GM18520 (cell line): ENCODE measurements at regions not wholly inside any gene's neighbourhood (a gene's known extent, or its start where the extent isn't known, plus 50 kb on each side); places are given as distances from the start of the nearest gene placed in this dataset.

Experiments used
- ATAC-seq: cut with Tn5 transposase; IDR thresholded peaks from one replicate; pipeline ENCODE4 v1.9.1; 2021; ENCODE audit not compliant: unreplicated experiment

DNA sequence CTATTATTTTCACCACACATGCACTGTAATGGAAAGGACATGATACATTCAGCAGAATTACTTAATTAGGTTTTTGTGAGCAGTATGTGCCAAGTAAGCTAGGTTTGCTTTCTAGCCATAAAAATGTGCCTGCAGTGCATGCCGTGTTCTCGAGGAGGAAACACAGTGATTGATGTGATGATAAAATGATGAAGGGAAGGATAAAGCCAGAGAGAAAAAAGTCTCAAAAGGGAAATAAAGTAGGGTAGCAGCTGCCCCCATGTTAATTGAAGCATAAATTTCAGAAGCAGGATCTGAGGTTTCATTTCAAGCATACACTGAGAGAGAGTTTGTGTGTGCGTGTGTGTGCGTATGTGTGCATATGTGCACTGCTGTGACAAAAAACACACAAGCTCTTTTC is 714.2 kb upstream of the C9orf72 start:
- no peak for ATAC-seq

DNA sequence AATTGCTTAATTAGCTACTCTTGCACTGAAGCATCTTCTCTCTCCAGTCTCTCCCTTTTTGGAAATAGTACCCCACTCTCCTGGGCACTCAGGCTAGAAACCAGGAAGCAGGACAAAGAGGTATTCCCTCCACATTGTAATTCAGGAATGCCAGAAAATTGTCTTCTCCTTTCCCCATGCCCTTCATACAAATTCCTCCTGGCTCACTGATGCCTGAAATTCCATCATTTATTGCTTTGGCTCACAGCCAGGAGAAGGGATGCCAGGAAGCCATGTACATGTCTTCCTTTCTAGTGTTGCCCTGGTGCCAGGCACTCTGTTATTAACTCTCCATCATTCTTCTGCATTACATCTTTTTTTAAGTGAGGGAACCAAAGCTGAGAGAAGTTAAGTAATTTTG is 716.5 kb upstream of the C9orf72 start:
- no peak for ATAC-seq

DNA sequence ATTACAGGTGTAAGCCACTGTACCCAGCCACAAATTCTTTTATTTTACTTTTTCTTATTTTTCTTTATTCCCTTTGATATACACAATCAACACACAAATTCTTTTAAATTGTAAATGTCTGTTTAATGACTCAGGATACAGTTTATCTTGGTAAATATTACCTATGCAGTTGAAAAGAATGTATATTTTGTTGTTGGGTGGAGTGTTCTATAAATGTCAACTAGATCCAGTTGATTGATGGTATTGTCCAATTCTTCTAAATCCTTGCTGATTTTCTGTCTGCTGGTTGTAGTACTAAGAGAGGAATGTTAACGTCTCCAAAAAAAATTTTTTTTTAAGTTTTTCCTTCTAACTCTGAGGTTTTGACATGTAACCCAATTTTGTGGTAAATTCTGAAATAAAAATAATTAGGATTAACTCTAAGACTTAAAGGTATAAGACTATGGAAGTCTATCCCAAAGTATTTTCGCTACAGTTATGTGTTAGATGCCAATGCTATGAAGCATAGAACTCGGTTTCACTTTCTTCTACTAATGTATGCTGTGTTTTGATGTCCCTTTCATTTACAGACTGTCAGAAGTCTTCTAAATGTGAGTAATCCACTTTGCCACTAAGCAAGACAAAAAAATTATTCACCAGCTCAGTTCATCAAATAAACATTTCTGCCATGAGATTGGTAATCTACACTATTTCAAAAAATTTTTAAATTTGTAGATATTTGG is 720.2 kb upstream of the C9orf72 start:
- ATAC-seq = no peak

DNA sequence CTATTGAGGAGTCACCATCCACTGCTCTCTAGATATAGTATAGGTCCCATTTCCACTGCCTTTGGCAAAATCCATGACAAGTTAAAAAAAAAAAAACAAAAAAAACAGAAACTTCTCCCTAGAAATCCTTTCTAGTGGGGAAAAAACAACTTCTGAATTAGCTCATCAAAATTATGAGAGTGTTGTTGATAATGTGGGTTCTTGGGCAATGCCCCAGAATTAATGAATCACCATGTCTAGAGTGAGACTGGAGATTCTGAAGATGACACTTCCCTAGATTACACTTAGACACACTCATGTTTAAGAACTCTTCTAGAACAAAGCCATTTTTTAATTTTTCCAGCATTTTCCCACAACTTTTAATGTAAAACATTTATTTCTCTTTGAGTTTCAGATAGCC is 728.0 kb upstream of the C9orf72 start:
- no peak for ATAC-seq

DNA sequence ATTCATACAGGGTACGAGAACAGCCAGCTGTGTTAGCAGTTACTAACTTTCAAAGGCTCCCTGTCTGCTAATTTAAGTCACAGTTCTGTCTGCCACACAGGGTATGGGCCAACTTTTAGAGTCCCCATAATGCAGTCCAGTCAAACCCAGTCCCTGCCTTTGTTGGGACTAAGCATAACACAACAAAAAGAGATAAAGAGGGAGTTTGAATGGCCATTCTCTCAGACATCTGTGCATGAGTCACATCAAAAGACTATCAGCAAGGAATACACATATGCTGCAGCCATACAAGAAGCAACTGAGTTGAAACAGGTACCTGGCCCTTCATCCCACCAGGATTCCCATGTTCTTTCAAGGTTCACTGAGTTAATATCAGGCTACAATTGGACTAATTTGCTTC is 744.5 kb upstream of the C9orf72 start:
- ATAC-seq = no peak

DNA sequence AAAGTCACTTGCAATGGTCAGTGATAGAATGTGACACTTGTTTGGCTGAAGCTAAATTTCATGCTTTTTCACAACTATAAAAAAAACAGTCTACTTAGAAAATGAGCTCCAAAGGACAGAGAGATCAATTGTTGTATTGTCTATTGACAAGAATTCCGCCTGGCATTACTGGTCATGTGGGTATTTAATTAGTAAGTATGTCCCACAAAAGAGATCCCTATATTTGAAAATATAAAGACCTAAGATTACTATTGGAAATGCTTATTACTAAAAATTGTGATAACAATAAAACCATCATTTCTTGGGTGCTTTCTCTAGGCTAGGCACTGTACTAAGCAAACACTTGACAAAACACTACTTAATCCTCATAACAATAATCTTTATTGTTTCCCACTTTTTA is 745.2 kb upstream of the C9orf72 start:
- no peak for ATAC-seq

DNA sequence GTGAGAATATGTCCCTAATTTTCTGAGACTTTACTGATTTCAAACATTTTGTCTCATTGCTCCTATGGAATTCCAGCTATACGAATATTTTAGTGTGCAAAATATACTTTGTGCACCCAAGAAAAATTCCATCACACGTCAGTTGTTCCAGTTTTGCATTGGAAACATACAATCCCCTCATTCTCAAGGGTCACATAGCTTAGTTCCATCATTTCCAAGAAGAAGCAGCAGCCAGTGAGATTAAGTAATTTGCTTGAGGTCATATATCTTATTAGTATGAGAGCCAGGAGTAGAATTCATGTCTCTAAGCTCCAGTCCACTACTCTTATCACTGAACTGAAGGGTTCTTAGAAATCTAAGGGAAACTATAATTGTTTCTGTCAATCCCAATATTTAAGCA is 746.7 kb upstream of the C9orf72 start:
- ATAC-seq = no peak

DNA sequence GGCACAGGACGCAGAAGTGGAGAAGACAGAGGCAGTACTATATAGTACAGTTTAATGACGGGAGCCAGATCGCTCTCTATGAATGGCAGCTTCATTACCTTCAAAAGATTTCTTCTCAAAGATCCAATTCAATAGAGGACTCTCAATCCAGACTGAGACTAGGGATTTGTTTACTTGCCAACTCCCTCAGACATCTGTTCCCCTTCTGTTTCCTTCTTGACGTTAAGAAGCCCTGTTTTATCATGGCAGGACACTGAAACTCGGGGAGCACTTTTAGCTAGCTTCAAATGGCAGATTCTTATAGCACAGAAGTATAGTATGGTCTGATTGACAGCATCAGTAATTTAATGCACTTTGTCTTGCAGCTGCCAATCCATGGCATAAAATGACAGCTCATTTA is 747.3 kb upstream of the C9orf72 start:
- ATAC-seq = no peak

DNA sequence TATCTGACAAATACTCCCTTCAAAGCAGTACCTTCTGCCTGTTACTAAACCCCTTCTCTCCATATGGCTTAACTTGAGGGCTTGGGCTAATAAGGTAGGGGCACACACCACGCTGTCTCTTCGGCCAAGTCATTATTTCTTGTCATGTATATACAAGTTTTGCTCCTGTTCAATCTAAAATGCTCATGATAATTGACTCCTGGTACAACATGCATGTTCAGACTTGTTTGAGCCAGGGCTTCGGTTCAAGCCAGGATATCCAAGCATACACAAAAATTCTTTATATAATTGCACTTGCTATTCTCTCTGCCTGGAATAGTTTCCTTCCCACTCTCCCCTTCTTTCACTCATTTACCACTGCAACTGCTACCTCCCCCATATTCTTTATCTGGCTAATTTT is 756.0 kb upstream of the C9orf72 start:
- ATAC-seq = no peak

DNA sequence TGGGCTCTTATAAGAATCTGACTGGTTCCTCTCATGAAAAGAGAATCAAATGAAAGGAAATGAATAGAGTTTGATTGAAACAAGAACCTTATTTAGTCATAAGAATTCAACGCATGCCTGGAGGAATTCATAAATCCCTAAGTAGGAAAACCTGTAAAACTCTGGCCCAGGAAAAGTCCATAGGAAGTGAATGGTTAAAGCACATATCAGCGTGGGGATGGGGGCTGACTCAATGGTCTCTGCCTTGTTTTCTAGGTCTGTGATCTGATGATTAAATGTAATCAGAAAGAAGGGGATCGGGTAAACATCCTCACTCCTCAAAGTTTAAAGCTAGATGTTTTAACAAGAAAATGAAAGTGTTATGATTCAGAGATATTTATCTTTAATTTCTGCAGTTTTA is 759.4 kb upstream of the C9orf72 start:
- no peak for ATAC-seq

DNA sequence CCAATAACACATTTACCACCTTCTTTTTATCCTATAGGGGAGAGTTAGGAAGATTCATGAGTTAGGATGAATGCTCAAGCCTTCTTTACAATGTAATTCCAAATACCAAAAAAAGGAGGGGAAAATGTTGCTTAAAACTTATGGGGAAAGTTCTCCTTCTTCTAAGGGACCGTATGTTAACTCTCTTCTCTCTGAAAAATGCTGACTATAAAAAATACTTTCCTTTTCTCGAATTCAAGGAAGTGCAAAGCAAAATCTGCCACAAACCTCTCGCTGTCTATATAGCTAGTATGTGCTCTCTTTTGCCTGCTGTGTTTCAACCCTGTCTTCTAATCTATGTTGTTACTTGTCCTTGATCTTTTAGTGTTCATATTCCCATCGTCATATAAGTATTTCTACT is 768.6 kb upstream of the C9orf72 start:
- ATAC-seq = no peak

DNA sequence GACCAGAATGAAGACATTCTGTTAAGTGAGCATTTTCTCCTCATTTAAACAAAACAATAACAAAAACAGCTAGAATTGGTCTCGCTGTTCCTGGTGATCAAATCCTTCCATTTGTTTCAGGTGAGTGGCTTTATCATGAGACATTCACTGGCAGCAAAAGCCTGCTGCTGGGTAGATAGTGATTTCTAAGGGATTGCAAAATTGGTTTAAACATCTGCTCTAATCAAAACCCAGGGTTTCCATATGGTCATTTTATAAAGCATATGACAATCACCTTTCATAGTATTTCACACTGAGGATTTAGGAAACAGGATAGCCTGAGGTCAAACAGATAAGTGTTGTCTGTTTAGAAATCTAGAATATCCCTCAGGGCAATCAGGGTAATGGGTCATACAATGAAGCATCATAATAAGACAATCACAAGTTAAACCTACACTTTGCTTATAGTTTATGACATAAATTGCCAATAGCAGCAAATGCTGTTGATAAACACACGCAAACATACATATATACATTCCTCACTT is 769.6 kb upstream of the C9orf72 start:
- ATAC-seq = no peak

DNA sequence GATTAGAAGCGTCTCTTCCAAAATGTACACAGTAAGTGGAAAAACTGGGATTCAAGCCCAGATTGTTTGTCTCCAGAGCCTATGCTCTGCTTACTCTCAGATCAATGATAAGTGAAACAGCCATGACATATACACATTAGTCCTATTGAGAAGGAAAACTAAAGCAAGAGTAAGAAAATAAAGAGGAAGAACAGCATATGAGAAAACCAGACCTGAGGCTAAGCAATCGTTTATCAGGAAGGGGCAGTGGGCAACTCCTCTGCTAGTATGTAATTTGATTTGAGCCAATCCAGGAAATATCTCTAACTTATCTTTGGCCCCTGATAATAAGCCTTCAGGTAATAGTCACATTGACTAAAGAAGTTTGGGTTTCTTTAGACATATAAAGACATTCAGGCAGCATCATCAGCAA is 789.9 kb upstream of the C9orf72 start:
- no peak for ATAC-seq

DNA sequence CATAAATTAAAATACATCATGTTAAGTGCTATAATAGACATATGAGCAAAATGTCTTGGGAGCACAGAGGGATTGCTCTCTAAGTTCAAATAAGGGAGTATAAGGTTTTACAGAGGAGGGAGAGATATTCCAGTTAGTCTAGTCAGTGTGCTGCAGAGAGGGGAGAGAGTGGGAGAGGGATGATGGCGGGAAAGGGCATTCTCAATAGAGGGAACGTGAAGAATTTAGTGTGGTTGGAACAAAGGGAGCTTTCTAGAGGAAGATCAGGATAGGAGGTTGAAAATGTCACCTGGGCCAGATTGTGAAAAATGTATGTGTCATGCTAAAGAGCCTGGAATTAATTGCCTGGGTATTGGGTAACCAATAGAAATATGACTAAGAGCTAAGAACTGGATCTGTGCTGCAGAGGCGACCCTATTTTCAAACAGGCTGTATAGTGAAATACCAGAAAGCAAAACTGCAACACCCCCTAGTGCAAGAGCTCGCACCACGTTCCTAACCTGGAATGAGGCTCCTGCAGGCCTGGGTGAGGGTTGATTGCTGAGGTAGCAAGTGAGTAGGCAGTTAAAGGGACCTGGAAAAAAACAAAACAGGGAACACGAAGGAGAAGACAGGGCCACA is 791.8 kb upstream of the C9orf72 start:
- ATAC-seq = no peak

DNA sequence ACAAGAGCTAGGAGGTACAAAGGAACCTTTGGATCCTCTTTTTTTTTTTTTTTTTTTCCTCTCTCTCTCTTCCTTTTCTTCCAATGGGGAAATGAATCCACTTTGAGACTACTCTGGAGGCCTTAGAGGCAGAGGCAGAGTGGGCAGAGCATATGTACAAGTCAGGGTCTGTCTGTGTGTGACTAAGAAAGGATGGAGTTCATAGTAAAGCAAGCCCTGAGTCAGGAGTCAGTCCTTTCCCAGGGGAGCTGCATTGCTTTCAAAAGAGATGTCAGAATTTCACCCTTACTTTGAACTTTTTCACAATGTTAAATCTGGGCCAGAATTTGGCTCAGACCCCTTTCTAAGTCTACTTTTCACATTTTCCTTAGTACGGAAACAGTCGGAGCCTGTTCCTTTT is 792.4 kb upstream of the C9orf72 start:
- no peak for ATAC-seq

DNA sequence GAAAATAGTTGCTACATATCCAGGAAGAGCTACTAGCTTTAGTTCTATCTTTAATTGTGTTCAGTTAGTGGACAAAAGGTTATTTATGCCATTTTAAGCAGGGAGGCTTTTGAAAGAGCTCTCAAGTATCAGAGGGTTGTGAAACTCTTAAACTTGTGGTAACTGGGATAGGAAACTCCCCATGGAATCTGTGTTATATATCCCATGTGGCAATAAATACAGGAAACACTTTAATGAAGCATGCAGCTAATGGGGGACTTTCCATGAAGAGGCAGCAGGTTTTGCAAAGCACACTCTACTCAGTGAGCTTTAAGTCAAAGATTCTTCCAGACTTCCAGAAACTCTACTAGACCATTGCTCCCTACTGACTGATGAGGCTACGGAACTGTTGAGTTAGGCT is 805.0 kb upstream of the C9orf72 start:
- no peak for ATAC-seq

DNA sequence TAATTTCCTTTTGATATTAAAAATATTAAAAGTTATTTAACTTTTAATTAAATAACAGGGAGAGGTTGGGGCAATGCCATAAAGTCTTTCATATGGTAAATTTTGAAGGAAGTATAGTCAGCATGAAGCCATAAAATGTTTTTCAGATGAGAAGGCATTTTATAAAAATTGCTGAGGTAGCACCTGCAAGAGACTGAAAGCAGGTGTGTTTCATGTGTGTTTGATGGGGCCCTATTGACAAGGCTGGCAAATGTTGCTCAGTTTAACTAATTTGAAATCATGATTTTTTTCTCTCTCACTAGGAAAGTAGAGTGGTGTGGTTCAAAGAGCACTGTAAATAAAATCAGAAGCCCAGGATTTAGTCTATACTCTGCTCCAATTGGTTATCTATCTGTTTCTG is 805.8 kb upstream of the C9orf72 start:
- no peak for ATAC-seq

DNA sequence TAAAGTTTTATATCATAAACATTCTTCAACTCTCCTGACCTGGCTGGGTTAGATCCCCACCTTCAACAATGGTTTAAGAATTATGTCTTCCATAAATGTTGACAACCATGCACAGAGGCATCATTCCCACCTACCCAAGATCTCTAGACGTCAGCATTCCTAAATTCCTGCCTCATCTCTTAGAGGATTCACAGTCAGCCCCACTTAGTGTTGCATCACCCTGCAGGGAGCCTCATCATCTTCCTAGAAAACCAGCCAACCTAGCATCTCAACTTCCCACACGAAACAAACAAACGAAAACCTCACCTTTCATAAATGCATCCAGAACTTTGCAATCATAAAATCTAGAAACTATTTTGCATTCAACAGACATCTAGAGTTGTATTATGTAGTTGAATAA is 816.1 kb upstream of the C9orf72 start:
- ATAC-seq = no peak

DNA sequence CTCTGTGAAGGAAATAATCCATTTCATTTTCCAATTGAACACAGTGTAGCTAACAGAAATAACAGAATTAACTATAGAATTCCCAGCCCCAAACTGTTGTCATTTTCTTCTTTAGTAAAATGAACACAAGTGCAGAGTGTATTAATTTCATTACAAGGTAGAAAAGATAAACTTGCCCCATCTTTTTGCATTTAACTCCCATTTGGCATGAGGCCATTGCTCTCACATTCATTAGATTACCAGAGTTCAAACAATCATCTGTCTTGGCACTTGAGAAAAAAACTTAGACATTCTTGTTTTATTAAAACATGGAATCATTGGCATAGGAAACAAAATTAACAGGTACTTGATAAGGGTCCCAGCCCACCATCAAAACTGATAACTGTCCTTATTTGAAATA is 821.5 kb upstream of the C9orf72 start:
- ATAC-seq = no peak

DNA sequence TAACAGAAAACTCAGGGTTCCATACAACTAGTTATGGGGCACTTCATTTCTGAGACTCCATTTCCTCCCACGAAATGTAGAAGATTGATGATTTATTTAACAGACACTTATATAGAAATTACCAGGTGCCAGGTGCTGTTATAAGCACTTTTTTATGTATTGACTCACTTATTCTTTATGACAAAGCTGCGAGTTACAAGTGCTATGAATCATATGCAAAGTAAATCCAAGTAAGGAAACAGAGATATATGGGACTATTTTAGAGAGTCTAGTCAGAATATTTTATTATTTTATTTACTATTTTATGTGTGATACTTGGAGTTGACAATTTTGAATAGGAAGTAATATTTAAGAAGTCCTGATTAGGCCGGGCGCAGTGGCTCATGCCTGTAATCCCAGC is 822.8 kb upstream of the C9orf72 start:
- ATAC-seq = no peak

DNA sequence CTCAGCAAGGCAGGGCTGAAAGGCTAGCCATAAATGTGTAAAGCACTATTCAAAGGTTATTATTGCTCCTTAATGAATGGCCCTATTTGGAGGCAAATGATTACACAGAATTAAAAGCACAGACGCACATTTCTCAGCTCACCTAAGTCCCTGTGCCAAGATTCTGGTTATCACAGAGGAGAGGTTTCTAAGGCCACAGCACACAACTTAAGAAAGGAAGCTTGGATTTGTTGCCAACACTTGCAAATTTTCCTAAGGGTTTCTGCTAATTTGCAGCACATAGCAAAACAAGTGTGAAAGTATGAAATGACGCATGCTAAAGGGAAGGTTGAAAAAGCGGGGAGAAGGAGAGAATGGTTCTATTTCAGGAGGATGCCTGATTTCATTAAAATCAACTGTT is 834.1 kb upstream of the C9orf72 start:
- no peak for ATAC-seq

DNA sequence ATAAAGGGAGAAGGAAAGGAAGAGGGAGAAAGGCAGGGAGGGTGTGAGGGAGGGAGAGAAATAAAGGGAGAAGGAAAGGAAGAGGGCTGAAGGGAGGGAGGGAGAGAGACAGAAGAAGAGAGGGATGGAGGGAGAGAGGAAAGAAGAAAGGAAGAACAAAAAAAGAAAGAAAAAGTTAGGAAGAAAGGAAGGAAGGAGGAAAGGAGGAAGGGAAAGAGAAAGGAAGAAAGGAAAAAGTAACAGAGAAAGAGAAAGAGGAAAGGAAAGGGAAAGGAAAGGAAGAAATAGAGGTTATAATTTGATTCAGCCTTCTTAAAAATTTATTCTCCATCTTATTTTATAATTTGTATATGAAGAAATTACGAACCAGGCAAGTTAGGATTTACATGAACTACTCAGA is 836.6 kb upstream of the C9orf72 start:
- no peak for ATAC-seq

DNA sequence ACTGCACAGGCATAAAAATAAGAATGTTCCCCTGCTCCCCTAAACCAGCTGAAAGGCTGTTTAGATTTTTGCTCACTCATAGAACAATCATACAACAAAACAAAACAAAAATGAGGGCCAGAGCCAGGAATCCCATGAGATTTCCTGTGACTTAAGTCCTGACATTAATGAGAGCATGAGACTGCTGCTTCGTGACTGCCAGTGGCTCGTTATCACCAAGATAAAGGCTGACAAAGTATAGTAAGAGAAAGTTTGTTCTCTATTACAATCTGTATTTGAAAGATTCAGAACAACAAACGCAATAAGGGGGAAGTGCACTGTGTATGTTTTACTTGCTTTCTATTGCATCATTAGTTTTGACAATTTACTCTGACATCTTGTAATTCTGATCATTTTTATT is 837.1 kb upstream of the C9orf72 start:
- ATAC-seq = no peak
